H1 (cell line): ENCODE measurements at regions not wholly inside any gene's neighbourhood (a gene's known extent, or its start where the extent isn't known, plus 50 kb on each side); places are given as distances from the start of the nearest gene placed in this dataset.

Experiments
- SAP30 ChIP-seq: fragments of 300-600 bp; sonication (generic); IDR thresholded peaks from 2 replicates; pipeline ENCODE4 v1.7.1; 2012; ENCODE audit warnings: low read length, moderate library complexity, mild to moderate bottlenecking, inconsistent platforms; ENCODE audit not compliant: insufficient read depth, insufficient replicate concordance

DNA sequence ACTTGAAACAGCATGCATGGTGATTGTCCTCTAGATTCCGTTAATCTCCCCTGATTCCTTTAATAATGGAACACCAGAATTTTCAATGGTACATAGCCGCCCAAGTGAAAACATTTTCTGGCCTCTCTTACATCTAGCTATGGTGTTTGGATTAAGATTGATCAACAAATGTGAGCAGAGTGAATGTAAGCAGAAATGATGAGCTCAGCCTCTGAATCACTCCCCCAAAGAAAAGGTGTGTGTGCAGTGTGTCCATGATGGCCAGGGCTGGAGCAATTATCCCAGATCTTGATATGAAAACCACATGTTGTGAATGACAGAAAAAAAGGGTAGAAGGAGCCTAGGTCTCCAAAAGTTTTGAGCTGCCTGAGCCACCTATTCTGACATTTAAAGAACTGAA, 55.3 kb downstream of the OR2K2 start (continued):
- no peak for TF ChIP-seq SAP30
- TF ChIP-seq, all 59 proteins: peak for 0
